ENCODE measurements at regions not wholly inside any gene's neighbourhood (a gene's known extent, or its start where the extent isn't known, plus 50 kb on each side); places are given as distances from the start of the nearest gene placed in this dataset.

- TF ChIP-seq CTCF (IDR thresholded peaks at IDR 0.05), result no peak
- TF ChIP-seq EZH2 (IDR thresholded peaks at IDR 0.05), result no peak
These were observed 294.7 kb downstream of the IRF8 start for GRCh38 chr16:86193528-86194193.

All from neural progenitor cell (in vitro differentiated cells).